ENCODE measurements at regions not wholly inside any gene's neighbourhood (a gene's known extent, or its start where the extent isn't known, plus 50 kb on each side); places are given as distances from the start of the nearest gene placed in this dataset.
"Not testable (repeated sequence)": the region's sequence is repeated elsewhere in the genome, so short reads cannot be mapped to it uniquely, and the experiment has no call there.

DNA sequence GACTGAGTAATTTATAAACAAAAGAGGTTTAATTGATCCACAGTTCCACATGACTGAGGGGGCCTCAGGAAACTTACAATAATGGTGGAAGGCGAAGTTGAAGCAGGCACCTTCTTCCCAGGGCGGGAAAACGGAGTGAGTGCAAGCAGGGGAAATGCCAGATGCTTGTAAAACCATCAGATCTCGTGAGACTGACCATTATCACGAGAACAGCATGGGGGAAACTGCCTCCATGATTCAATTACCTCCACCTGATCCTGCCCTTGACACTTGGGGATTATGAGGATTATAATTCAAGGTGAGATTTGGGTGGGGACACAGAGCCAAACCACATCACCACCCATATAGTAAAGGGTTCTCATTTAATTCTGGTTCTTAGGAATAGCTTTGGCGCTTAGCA lies 219.5 kb upstream of the ATP5MC3 start:
- DNase-seq, result no peak

DNA sequence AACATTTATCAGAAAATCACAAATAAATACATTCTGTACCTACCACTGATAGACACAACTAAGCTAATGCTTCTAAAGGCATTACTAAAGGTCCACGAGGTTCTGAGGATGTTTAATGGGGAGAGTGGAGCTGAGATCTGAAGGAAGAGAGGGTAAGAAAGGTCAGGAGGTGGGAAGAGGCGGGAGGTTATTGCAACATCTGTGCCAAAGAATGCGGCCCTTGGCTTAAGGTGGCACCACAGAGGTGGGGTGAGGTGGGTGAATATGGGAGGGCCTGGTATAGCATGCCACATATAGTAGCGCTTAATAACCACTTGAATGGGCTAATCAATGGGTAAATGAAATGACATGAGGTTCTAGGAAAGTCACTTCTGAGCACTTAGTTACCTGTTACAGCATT lies 217.8 kb upstream of the ATP5MC3 start:
- no peak for DNase-seq

DNA sequence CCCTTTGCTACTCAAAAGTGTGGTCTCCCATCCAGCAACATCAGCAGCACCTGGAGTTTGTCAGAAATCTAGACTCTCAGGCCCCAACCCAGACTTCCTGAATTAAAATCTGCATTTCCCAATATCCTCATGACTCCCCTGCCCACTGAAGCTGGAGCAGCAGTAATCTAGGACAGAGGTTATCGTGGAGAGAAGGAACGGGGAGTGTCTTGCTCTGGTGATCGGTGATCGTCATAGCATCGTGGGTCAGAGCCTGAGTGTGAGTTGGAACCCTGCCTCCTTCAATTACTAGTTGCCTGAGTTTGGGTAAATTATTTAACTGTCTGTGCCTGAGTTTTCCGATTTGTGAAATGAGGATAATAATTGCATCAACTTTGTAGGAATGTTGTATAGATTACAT lies 217.3 kb upstream of the ATP5MC3 start:
- DNase-seq, result no peak

DNA sequence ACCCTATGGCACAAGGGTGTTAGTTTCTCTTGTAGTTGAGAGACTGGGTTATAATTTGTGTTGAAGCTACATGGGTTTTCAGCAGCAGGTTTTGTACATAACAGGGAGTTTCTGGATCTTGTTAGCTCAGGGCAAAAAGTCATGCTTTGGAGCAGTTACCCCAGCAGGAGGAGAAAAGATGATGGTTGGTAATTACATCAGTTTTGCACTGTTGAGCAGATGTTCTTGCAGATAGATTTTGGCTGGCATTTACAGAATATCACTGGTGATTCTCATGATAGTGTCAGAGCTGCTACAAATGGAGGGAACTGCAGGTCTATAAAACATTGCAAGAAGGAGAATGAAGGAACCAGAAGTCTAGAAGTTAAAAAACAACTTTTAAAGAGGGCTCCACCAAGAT lies 215.2 kb upstream of the ATP5MC3 start:
- no peak for DNase-seq

DNA sequence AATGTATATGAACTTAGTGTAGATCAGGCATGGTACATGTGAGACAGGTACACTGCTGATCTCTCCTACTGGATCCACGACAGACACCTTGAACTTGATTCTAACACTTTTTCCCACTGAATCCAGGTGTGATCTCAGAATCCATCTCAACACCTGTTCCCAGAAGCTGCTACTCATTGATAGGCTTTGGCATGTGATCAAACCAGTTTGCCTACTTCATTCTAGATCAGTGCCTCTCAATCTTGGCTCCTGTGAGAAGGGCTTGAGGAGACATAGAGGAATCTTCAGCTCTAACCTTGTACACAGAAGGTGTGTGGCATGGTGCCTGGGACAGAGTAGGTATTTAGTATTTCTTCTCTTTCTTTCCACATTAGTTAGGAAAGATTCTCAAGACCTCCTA lies 212.3 kb upstream of the ATP5MC3 start:
- DNase-seq, result no peak

DNA sequence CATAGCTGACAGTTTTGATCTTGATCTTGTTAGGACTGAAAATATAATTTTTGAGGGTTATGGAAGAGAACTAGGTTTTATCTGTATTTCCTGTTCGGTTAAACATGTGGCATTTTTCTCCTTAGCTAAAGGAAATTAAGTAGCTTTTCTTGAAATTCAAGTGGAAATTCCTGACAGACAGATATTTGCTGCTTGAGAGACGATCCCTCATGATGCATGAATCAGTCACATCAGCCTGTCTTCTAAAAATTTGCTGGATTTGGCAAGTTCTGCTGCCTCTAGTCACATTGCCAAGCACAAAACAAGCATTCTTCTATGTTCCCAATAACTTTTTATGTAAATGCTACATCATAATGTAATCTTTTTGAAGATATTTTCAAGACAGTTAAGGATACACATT lies 201.8 kb upstream of the ATP5MC3 start:
- no peak for DNase-seq

DNA sequence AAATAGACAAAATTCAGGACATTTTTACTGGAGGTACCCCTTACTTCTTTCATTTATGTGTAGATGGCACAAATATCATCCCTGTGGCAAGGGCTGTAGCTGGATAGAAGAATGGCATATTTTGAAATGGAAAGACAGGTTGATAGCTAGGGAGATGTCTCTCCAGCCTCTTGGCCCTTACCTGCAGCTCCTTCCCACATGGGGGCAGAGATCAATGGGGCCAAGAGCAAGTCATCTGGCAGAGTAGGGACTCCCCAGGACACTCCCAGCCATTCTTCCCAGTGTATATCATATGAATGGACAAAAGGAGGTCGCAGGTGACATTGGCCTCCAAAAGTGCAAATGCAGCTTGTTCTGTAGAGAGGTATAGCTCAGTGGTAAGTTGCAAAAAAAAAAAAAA lies 192.2 kb upstream of the ATP5MC3 start:
- DNase-seq, result no peak

DNA sequence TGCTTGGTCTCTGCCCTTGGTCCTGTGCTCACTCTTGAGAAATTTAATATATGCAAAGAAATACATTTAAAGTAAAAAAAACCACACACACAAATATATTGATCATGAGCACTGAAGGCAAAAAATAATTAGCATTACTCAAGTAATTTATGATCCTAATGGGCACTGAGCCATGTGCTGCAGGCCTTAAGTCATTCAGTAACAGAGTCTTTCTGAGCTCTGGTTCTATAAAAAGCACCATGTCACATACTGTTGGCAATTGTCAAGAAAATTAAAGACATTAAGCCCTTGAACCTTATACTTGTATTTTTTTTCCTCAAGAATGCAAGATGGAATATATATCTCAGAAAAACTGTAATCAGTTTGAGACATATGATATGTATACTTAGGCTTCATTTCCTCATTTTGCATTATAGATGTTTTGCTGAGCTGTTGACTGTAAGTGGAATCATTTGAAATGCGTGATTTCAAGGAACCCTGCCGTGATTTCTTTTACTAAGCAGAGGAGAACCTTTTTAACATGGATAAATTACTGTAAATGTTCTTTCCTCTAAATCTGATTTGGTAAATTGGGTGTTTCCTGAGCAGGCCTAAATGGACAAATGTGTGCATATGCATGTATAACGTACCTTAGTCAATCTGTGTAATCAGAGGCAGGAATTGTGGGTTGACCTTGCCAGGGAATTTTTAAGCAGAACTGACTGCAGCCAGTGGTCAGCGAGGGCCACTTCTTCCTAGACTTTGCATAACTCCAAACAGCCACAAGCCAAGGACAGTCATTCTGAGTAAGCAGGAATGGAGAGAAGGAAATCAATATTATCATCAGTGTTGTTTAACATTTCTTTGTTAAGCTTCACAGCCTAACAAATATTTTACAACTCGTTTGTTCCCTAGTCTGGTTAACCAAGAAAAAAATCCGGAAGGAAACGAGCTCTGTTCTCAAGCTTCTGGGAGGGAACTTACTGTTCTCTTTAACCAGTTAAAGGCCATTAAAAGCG lies 191.5 kb upstream of the ATP5MC3 start:
- DNase-seq, result no peak

DNA sequence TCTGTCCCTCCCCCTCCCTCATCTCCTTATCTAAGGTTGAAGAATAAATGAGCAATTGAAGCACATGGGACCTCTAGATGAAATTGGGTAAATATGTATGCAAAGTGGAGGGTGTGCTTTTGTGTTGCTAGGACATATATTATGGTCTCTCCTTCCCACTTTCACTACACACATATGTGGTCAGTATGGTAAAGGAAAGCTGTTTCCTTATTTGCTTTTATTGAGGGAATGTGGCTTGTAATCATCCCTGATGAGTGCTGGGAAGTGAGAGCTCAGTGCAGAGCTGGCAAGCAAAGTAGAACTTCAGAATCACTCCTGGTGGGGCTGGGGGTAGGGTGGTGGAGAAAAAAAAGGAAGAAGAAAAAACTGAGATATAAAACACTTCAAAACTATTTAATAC lies 189.9 kb upstream of the ATP5MC3 start:
- DNase-seq, result no peak

DNA sequence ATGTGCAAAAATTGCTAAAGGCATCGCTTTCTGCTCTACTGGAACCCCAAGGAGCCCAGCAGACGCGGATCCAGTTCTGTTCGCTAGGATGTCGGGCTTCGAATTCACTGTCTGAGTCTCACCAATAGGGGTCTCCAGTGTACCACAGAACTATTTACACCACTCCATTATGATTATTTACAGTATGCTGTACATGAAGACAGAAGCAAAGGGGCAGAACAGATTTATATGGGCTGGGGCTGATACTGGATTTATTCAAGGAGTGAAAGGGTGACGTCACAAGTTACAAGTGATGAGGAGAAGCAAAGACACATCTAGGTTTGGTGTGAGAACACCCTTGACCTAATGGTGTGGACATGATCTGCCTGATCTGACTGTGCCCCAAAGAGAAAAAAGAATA lies 185.3 kb upstream of the ATP5MC3 start:
- DNase-seq, result peak; percentile 11

DNA sequence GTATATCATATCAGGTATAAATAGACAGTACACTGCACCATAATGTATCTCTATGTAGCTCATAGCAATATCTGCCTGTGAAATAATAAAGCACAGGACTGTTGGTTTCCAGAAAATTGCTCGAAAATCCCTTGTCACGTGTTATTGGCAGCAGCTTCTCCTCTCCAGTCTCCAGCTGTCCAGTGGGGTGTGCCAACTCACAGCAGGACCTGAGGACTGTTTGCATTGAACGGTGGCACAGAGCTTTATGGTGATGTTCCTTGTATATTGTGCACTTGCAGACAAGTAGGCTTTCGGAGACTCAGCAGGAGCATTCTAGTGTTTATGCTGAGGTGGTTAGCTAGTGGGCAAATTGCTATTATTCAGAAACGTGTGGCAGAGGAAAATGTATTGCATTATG lies 182.2 kb upstream of the ATP5MC3 start:
- DNase-seq, result no peak

DNA sequence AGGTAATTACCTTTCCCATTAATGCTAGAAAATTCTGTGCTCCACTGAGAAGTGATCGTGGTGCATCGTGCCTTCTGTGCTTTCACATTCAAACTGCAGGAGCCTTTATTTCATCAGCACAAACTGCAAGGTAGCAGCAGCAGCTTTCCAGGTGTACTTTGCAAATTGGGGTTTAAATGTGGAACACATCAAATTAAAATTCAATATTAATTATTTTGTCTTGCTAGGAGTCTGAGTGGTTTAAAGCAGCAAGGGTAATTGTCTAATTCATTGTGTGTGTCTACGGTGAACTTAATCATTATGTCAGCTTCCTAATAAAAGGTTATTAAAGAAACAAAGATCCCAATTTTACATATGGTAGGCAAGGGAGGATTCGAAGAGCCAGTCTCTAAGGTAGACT lies 180.8 kb upstream of the ATP5MC3 start:
- DNase-seq, result no peak

DNA sequence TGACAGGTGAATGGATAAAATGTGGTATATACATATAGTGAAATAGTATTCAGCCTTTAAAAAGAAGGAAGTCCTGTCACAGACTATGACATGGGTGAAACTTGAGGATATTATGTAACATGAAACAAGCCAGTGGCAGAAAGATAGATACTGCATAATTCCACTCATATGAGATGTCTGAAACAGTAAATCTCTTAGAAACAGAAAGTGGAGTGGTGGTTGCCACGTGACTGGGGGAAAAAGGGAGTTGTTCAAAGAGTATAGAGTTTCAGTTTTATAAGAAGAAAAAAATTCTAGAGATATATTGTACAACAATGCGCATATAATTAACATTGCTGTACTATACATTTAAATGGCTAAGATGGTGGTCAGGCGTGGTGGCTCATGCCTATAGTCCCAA lies 178.2 kb upstream of the ATP5MC3 start:
- no peak for DNase-seq

DNA sequence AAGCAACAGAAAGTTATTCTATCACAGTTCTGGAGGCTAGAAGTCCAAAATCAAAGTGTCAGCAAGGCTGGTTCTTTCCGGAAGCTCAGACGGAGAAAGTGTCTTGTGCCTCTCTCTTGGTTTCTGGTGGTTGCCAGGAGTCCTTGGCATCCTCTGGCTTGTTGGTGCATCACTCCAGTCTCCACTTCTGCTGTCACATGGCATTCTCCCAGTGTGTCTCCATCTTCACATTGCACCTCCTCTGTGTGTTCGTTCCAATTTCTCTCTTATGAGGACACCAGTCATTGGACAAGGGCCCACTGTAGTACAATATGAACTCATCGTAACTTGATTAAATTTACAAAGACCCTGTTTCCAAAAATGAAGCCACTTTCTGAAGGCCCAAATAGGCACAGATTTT lies 175.4 kb upstream of the ATP5MC3 start:
- no peak for DNase-seq

DNA sequence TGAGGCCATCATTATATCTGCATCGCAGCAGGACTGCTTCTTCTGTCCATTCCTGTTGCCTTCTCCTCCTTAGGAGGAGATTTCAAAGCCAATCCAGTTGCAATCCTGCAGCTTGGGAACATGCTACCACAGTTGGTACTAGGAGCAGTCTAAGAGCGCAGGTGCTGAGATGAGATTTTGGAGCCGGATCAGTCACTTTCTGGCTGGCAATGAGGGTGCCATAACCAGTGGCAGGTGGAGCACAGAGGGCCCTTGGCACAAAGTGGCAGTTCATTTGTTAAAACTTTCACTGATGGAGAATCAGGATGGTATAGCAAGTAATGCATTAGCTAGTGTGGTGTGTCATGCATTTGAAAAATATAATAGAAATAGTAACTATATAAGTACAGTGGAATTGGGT lies 173.7 kb upstream of the ATP5MC3 start:
- no peak for DNase-seq

DNA sequence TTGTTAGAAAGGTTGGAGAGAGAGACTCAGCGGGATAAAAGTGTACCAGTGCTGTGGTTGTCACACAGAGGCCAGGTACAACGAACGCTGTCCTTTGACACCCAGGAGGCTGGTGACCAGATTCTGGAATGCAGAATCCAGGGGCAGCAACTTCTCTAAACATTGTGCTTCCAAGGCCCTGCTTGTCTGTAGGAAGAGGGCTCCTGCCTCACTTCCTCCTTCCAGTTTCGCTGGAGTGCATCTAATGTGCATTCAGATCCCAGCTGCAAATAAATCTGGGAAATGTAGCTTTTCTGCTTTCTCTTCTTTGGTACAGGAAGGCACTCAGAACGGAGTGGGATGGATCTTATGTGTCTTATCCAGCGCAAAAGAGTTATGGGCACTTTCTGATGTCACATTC lies 171.8 kb upstream of the ATP5MC3 start:
- DNase-seq, result no peak

DNA sequence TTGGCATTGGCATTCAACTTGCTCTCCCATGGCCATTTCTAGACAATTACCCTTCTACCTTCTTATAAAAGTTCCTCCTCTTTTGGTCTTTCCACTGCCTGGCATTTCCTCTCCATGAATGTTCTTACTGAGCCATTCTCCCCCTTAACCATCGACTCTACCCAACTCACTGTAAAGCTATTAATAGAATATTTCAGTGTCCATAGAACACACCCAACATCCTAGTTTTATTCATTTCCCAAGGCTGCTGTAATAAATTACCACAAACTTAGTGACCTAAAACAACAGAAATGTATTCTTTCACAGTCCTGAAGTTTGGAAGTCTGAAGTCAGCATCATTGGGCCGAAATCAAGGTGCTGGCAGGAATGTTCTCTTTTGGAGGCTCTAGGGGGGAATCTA lies 170.0 kb upstream of the ATP5MC3 start:
- no peak for DNase-seq

DNA sequence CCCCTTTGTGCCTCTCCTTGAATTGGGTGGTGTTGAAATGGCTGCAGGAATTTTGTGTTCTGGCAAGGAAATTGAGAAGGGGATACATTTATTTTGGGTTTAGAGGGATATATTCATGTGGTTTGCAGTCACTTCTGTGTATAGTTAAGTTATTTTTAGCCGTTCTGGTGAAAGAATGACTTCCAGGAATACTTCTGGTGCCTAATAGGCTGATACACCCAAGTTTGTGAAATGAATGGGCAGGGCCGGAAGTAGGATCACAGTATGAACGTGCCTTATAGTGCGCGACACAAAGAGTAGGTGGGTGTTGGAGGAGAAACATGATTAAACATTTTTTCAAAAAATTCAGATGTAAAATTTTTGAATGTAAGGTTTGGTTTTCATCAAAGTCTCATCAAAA lies 168.6 kb upstream of the ATP5MC3 start:
- DNase-seq, result no peak

DNA sequence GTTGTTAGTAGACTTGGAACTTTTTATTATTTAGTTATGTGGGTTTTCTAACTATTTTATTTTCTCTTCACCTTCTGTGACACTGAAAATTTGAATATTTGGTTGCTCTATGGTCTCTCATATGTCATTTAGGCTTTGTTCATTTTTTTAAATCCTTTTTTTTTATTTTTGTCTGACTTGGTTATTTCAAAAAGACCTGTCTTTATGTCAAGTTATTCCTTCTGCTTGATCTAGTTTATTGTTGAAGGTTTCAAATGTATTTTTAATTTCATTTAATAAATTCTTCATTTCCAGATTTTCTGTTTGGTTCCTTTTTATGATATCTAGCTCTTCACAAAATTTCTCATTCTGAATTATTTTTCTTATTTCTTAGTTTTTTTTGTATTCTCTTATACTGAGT lies 160.6 kb upstream of the ATP5MC3 start:
- DNase-seq, result no peak

DNA sequence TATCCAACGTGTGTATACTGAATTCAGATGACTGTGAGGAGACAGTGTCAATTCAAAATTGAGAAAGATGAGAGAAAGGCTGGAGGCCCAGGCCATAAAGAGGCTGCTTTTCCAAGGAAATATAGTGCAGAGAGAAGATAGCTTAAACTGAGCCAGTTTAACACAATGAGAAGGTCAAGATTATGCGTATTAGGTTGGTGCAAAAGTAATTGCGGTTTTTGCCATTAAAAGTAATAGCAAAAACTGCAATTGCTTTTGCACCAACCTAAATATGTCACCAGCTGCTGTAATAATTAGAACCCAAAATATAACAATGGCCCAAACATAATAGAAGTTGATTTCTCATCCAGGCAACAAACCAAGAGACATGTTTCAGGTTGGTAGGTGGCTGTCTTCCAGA lies 148.7 kb upstream of the ATP5MC3 start:
- no peak for DNase-seq

DNA sequence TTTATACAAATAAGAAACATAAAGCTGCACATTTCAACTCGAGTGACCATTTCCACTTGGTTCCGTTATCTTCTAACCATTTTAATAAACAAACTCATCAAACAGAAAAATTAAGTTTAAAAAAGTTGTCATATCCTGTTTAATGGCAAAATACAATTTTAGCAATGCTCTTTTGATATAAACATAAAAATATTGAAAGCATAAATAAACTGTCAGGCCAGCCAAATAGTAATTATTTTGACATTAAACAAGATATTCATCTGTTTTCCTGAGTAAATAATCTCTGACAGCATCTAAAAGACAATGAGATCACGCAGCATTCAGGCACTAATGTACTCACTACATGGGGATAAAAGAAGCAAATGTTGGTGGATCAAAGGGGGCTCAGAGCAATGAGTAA lies 145.3 kb upstream of the ATP5MC3 start:
- no peak for DNase-seq

DNA sequence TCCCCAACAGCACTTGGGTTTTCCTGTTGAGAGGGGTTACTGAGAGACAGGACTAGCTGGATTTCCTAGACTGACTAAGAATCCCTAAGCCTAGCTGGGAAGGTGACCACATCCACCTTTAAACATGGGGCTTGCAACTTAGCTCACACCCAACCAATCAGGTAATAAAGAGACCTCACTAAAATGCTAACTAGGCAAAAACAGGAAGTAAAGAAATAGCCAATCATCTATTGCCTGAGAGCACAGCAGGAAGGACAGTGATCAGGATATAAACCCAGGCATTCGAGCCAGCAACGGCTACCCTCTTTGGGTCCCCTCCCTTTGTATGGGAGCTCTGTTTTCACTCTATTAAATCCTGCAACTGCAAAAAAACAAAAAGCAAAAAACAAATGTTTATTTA lies 144.7 kb upstream of the ATP5MC3 start:
- DNase-seq, result not testable (repeated sequence)

DNA sequence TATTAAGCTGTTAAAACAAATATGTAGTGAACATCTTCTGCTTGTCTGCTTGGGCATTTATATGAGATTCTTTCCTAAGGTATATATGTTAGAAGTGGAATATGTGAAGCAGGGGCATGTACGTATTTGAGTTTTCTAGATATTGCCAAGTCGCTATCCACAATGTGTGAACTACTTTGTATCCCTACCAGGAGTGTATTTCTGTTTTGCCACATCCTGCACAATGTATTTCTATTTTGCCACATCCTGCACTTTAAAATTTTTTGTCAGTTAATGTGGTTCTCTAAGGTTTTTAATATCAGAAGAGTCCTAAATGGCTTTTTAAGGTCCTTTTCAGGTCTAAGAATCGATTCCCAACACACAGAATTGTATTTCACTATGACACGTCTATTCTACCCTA lies 141.7 kb upstream of the ATP5MC3 start:
- no peak for DNase-seq

DNA sequence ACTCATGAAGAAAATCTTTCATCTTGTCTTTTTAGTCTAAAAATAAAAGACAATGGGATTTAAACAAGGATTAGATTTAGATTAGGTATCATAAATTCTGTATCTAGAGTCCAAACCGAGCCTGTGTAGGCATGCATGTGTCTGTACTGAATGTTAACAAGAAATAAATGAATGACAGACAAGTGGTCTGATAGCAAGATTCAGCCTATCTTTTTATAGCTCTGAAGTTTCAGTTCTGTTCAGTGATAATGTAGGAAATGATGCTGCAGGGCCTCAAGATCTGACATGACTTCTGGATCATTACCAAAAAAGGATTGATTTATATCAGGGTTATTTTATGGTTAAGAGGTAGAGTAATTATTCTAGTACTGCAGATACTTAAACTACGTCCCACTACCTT lies 137.0 kb upstream of the ATP5MC3 start:
- no peak for DNase-seq

DNA sequence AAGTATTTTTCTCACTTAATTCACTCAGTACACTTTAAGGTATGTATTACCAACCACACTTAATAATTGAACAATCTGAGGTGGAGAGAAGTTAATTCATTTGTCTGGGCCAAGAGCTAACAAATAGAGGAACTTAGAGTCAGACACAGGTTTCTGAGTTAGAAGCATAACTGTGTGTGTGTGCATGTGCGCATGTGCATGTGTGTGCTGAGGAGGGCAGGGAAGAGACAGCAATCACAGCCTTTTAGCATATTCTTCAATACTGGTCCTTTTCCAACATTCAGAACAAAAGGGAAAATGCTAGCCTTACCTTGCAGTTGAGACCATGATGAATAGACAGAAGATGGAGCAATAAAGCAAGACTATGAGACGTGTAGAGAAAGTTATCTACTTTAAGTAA lies 136.2 kb upstream of the ATP5MC3 start:
- no peak for DNase-seq
